B cell (primary cell): ENCODE measurements at regions not wholly inside any gene's neighbourhood (a gene's known extent, or its start where the extent isn't known, plus 50 kb on each side); places are given as distances from the start of the nearest gene placed in this dataset.

Experiments
- ATAC-seq: fragments of 200-7000 bp; cut with Tn5 transposase; one replicate; pipeline ENCODE4 v1.10.0; 2021; ENCODE audit warnings: low read depth, mild to moderate bottlenecking, moderate number of reproducible peaks, moderate library complexity
- CTCF ChIA-PET: fragments of 350-600 bp; sonication (Branson Sonifier 250); formaldehyde crosslinking; loops from one replicate; lab custom pipeline; 2021; ENCODE audit warnings: antibody characterized with exemption, inconsistent platforms; lab: Charles Lee
- POLR2A ChIA-PET: fragments of 350-600 bp; sonication (Branson Sonifier 250); formaldehyde crosslinking; loops from one replicate; lab custom pipeline; 2021; ENCODE audit warnings: antibody characterized with exemption; lab: Charles Lee
- DNase-seq: peaks from one replicate; pipeline ENCODE4 v3.0.0; 2013
- H2AFZ ChIP-seq: 2 replicates; pipeline ENCODE4 v1.6.1; 2012; ENCODE audit warnings: mild to moderate bottlenecking, low read depth, low read length; ENCODE audit not compliant: insufficient read depth, poor library complexity, severe bottlenecking
- H3K27ac ChIP-seq, 2 donors: 1 replicate in 1 of 2; 2 replicates in 1 of 2; pipeline ENCODE4 v1.5.1; 2012 to 2013; ENCODE audit warnings: low read length in 2 of 2, mild to moderate bottlenecking in 2 of 2, moderate library complexity in 1 of 2
- H3K27me3 ChIP-seq, 4 experiments: fragments of 200-600 bp in 1 of 4; sonication (generic) in 1 of 4; replicated peaks in 1 of 4; 1 replicate in 2 of 4; 2 replicates in 2 of 4; pipeline versions ENCODE4 v1.6.1 to v1.7.0; 2013 to 2016; ENCODE audit warnings: low read length in 3 of 4, mild to moderate bottlenecking in 2 of 4, mixed read lengths in 1 of 4, moderate library complexity in 1 of 4; ENCODE audit not compliant: insufficient read depth in 4 of 4, control insufficient read depth in 3 of 4; ENCODE audit errors: control extremely low read depth in 1 of 4
- H3K36me3 ChIP-seq, 2 experiments: replicated peaks in 1 of 2; 1 replicate in 1 of 2; 2 replicates in 1 of 2; pipeline versions ENCODE4 v1.6.1 to v1.7.1; 2013; ENCODE audit warnings: low read length in 1 of 2; ENCODE audit not compliant: insufficient read depth in 2 of 2, control insufficient read depth in 1 of 2; ENCODE audit errors: control extremely low read depth in 1 of 2, extremely low read depth in 1 of 2
- H3K4me1 ChIP-seq, 2 donors: fragments of 200-600 bp in 1 of 2; sonication (generic) in 1 of 2; 1 replicate in 1 of 2; 2 replicates in 1 of 2; pipeline versions ENCODE4 v1.5.1 to v1.6.1; 2013 to 2017; ENCODE audit warnings: low read length in 2 of 2; ENCODE audit not compliant: control insufficient read depth in 2 of 2, insufficient read depth in 2 of 2
- H3K4me2 ChIP-seq: replicated peaks from 2 replicates; pipeline ENCODE3; 2012; ENCODE audit warnings: mild to moderate bottlenecking, low read depth, low read length; ENCODE audit not compliant: poor library complexity, severe bottlenecking
- H3K4me3 ChIP-seq, 5 experiments: fragments of 200-600 bp in 1 of 5; sonication (generic) in 1 of 5; 1 replicate in 3 of 5; 2 replicates in 2 of 5; pipeline versions ENCODE4 v1.5.1 to v1.7.0; 2011 to 2016; ENCODE audit warnings: low read length in 4 of 5, mild to moderate bottlenecking in 4 of 5, low read depth in 2 of 5, control low read depth in 1 of 5, moderate library complexity in 1 of 5; ENCODE audit not compliant: insufficient read depth in 1 of 5; ENCODE audit errors: control extremely low read depth in 1 of 5, extremely low read depth in 1 of 5
- H3K79me2 ChIP-seq: fragments of 200-600 bp; sonication (generic); one replicate; pipeline ENCODE4 v1.6.0; 2016; ENCODE audit warnings: low read length; ENCODE audit not compliant: control insufficient read depth, insufficient read depth
- H3K9ac ChIP-seq: fragments of 200-600 bp; sonication (generic); 2 replicates; pipeline ENCODE4 v1.6.1; 2017; ENCODE audit warnings: mild to moderate bottlenecking, low read length, moderate library complexity
- H3K9me3 ChIP-seq, 3 donors: one replicate each; pipeline versions ENCODE4 v1.6.1 to v1.7.1; 2013; ENCODE audit warnings: low read length in 2 of 3; ENCODE audit not compliant: control insufficient read depth in 2 of 3, insufficient read depth in 1 of 3; ENCODE audit errors: control extremely low read depth in 1 of 3
- H4K20me1 ChIP-seq: 2 replicates; pipeline ENCODE4 v1.6.0; 2012; ENCODE audit warnings: mild to moderate bottlenecking, low read length; ENCODE audit not compliant: insufficient read depth, control insufficient read depth, poor library complexity, severe bottlenecking
- H3K27ac Mint-ChIP-seq: one replicate; pipeline ENCODE4 v1.8.0; 2021; ENCODE audit warnings: mixed read lengths
- H3K27me3 Mint-ChIP-seq: one replicate; pipeline ENCODE4 v1.8.0; 2021; ENCODE audit warnings: mixed read lengths
- H3K4me1 Mint-ChIP-seq: one replicate; pipeline ENCODE4 v1.8.0; 2021; ENCODE audit warnings: mixed read lengths
- H3K4me3 Mint-ChIP-seq: one replicate; pipeline ENCODE4 v1.8.0; 2021; ENCODE audit warnings: mixed read lengths
- H3K9me3 Mint-ChIP-seq: one replicate; pipeline ENCODE4 v1.8.0; 2022; ENCODE audit warnings: mixed read lengths; ENCODE audit not compliant: insufficient read depth
- CTCF ChIP-seq: fragments of 200-600 bp; IDR thresholded peaks from one replicate; pipeline ENCODE4 v1.8.0; 2022; ENCODE audit warnings: antibody characterized with exemption, mild to moderate bottlenecking
- EZH2 ChIP-seq: IDR thresholded peaks from 2 replicates; pipeline ENCODE4 v1.6.1; 2012; ENCODE audit warnings: borderline replicate concordance, low read depth, mild to moderate bottlenecking, moderate library complexity, low read length; ENCODE audit not compliant: insufficient read depth, poor library complexity, severe bottlenecking
- WGBS: methylation state at CpG from one replicate; pipeline ENCODE4 v1.1.5; 2013; ENCODE audit warnings: missing lambda C conversion rate; ENCODE audit not compliant: insufficient coverage; 5-methylcytosine and 5-hydroxymethylcytosine counted together
- intact Hi-C: fragments of 100-400 bp; cut with micrococcal nuclease; formaldehyde crosslinking; loops from one replicate; pipeline ENCODE4 v1.10.0; 2022

DNA sequence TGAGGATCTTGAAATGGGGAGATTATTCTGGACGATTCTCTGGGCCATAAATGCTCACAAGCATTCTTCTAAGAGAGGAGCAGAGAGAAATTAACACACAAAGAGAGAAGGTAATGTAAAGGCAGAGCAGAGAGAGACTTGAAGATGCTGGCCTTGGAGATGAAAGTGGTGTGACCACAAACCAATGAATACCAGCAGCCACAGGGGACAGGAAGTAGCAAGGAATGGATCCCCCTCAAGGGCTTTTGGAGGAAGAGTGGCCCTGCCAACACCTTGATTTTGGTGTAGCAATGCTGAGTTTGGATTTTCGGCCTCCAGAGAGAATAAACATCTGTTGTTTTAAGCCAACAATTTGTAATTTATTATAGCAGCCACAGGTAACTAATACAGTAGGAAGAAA, 1155.6 kb downstream of the TYW1 start:
- Histone ChIP-seq H3K4me2 (no peak overlapping the region), H3K9ac (no peak overlapping the region), H3K4me3 (no peak overlapping the region), H3K27me3 (no peaks in the 10 kb centered on the region), H3K27ac (no peak overlapping the region), H4K20me1 (no peaks in the 10 kb centered on the region), H3K36me3 (no peaks in the 10 kb centered on the region), H3K79me2 (no peaks in the 10 kb centered on the region), H3K4me1 (no peaks in the 10 kb centered on the region), H3K9me3 (peaks cover 0 to 7% (median 0%) of the 10 kb centered on the region in 3 donors), H2AFZ (no peak overlapping the region)
- no peak for TF ChIP-seq CTCF
- TF ChIP-seq EZH2, result no peak
- Mint-ChIP-seq H3K4me3 (no peak overlapping the region), H3K27ac (no peak overlapping the region), H3K9me3 (no peaks in the 10 kb centered on the region), H3K27me3 (no peaks in the 10 kb centered on the region), H3K4me1 (no peaks in the 10 kb centered on the region)
- WGBS, result 60% methylated on average over 1 of the region's 2 CpGs
- ChIA-PET POLR2A (no interaction called here), CTCF (no interaction called here)
- intact Hi-C loops, result no loop called here
- no peak for ATAC-seq
- no peak for DNase-seq

- no peaks in the 10 kb centered on the region for H3K4me1 Mint-ChIP-seq
- H3K9me3 Mint-ChIP-seq, result no peaks in the 10 kb centered on the region
- no peak overlapping the region for H3K27ac ChIP-seq
- no peak overlapping the region for H3K4me3 Mint-ChIP-seq
- DNase-seq (no peak), ATAC-seq (no peak)
- no peak overlapping the region for H3K27ac Mint-ChIP-seq
- H4K20me1 ChIP-seq, result no peaks in the 10 kb centered on the region
- CTCF ChIA-PET, result no interaction called here
- no peak overlapping the region for H3K9ac ChIP-seq
- H3K36me3 ChIP-seq, result no peaks in the 10 kb centered on the region
- POLR2A ChIA-PET, result no interaction called here
- no peaks in the 10 kb centered on the region for H3K27me3 ChIP-seq
- peaks cover 0 to 3% (median 0%) of the 10 kb centered on the region in 3 donors for H3K9me3 ChIP-seq
- TF ChIP-seq CTCF (no peak), EZH2 (no peak)
- intact Hi-C loops, result no loop called here
- no peak overlapping the region for H2AFZ ChIP-seq
- H3K4me3 ChIP-seq, result no peak overlapping the region
- H3K4me2 ChIP-seq, result no peak overlapping the region
- WGBS, result no CpG with 5 or more reads among the region's 2 CpGs
- no peaks in the 10 kb centered on the region for H3K4me1 ChIP-seq
- H3K27me3 Mint-ChIP-seq, result no peaks in the 10 kb centered on the region
- H3K79me2 ChIP-seq, result no peaks in the 10 kb centered on the region
Observed at GRCh38 chr7:68155676-68156075, 1159.0 kb downstream of the TYW1 start.
